Sigmoid colon (tissue), 4 donors: ENCODE measurements at regions not wholly inside any gene's neighbourhood (a gene's known extent, or its start where the extent isn't known, plus 50 kb on each side); places are given as distances from the start of the nearest gene placed in this dataset.

Source experiments
- POLR2A ChIP-seq, 2 donors: fragments of 450-650 bp; IDR thresholded peaks; one replicate each; pipeline ENCODE4 v1.6.1; 2016; ENCODE audit warnings: antibody characterized with exemption in 2 of 2, mild to moderate bottlenecking in 2 of 2, moderate library complexity in 2 of 2
- POLR2AphosphoS5 ChIP-seq, 4 donors: sonication (generic); formaldehyde crosslinking; IDR thresholded peaks; one replicate each; pipeline ENCODE4 v1.6.1; 2017; ENCODE audit warnings: antibody characterized with exemption in 4 of 4
- TF ChIP-seq, protein P1 (sequence below), 4 experiments: fragments of 450-650 bp in 3 of 4; fragments of 200-600 bp in 1 of 4; IDR thresholded peaks; one replicate each; pipeline ENCODE4 v1.5.1; 2016 to 2019; ENCODE audit warnings: antibody characterized with exemption in 4 of 4, mild to moderate bottlenecking in 3 of 4, moderate library complexity in 2 of 4

DNA sequence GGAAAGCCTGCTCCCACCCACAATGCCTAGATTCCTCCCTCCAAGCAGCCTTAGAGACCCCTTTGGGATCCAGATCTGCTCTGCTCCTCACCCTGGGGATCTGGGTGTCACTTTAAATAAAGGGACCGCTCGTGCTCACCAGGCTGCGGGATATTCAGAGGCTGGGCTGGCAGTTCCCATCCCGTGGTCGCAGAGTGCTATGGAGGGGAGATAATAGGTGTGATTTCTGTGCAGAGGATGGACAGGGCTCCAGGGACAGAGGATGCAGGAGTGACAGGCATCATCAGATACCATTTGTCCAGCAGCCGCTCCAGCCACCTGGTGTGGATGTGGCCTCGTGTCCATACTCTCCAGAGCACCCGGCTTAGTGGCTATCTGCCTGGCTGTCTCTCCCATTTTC lies 415.9 kb upstream of the SULF2 start:
- TF ChIP-seq, protein P1, sequence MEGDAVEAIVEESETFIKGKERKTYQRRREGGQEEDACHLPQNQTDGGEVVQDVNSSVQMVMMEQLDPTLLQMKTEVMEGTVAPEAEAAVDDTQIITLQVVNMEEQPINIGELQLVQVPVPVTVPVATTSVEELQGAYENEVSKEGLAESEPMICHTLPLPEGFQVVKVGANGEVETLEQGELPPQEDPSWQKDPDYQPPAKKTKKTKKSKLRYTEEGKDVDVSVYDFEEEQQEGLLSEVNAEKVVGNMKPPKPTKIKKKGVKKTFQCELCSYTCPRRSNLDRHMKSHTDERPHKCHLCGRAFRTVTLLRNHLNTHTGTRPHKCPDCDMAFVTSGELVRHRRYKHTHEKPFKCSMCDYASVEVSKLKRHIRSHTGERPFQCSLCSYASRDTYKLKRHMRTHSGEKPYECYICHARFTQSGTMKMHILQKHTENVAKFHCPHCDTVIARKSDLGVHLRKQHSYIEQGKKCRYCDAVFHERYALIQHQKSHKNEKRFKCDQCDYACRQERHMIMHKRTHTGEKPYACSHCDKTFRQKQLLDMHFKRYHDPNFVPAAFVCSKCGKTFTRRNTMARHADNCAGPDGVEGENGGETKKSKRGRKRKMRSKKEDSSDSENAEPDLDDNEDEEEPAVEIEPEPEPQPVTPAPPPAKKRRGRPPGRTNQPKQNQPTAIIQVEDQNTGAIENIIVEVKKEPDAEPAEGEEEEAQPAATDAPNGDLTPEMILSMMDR (IDR thresholded peaks at IDR 0.05): no peak
- TF ChIP-seq POLR2A (IDR thresholded peaks at IDR 0.05): no peak
- TF ChIP-seq POLR2AphosphoS5 (IDR thresholded peaks at IDR 0.05): no peak
